ENCODE measurements at regions not wholly inside any gene's neighbourhood (a gene's known extent, or its start where the extent isn't known, plus 50 kb on each side); places are given as distances from the start of the nearest gene placed in this dataset.

DNA sequence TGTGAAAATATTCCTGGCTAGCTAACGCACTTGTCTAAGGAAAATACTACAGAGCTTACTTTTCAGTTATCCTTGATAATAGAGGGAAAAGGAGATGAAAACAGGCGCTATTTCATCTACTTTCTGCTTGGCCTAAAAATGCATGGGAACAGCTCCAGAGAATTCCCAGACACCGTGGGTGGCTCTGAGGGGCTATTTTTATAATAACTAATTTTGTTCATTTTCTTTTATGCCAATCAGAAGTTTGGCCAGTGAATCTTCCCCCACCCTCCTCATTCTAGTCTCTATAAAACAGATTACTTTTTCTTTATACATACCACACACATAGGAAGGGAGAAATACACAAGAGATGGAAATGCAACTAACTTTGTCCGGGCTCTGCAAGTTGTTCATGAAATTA lies 322.9 kb downstream of the SETD4 start:
- ChIA-PET CTCF (interaction anchor here (0.6 to 1.0 kb wide), 3 partner anchors 12 to 632 kb away, joined by 3 read pairs; no protein-coding TSS in a partner anchor), POLR2A (no interaction called here)
- TF ChIP-seq POLR2A (IDR thresholded peaks at IDR 0.05; ENCODE audit: low read depth, low read length) (no peak), JUN (IDR thresholded peaks at IDR 0.05; ENCODE audit: borderline replicate concordance, insufficient read depth, insufficient read length, low read depth) (no peak), MYC (IDR thresholded peaks at IDR 0.05; ENCODE audit: low read depth, low read length) (no peak), EZH2 (IDR thresholded peaks at IDR 0.05; ENCODE audit: borderline replicate concordance, low read depth, low read length, severe bottlenecking) (no peak), FOS (IDR thresholded peaks at IDR 0.05; ENCODE audit: borderline replicate concordance, insufficient read depth, low read length) (no peak), GATA2 (IDR thresholded peaks at IDR 0.05; ENCODE audit: insufficient read depth, insufficient read length, low read depth, low read length) (no peak), POLR2AphosphoS5 (IDR thresholded peaks at IDR 0.05; ENCODE audit: insufficient read depth, low read depth, low read length) (no peak)
- TF ChIP-seq, protein P1, sequence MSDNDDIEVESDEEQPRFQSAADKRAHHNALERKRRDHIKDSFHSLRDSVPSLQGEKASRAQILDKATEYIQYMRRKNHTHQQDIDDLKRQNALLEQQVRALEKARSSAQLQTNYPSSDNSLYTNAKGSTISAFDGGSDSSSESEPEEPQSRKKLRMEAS (IDR thresholded peaks at IDR 0.05; ENCODE audit: insufficient read depth, insufficient read length), result no peak
- TF ChIP-seq, protein P2, sequence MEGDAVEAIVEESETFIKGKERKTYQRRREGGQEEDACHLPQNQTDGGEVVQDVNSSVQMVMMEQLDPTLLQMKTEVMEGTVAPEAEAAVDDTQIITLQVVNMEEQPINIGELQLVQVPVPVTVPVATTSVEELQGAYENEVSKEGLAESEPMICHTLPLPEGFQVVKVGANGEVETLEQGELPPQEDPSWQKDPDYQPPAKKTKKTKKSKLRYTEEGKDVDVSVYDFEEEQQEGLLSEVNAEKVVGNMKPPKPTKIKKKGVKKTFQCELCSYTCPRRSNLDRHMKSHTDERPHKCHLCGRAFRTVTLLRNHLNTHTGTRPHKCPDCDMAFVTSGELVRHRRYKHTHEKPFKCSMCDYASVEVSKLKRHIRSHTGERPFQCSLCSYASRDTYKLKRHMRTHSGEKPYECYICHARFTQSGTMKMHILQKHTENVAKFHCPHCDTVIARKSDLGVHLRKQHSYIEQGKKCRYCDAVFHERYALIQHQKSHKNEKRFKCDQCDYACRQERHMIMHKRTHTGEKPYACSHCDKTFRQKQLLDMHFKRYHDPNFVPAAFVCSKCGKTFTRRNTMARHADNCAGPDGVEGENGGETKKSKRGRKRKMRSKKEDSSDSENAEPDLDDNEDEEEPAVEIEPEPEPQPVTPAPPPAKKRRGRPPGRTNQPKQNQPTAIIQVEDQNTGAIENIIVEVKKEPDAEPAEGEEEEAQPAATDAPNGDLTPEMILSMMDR (IDR thresholded peaks at IDR 0.05; ENCODE audit: extremely low read depth in 1 of 2, insufficient read depth in 1 of 2, low read depth in 1 of 2, low read length in 2 of 2), result no peak
- Histone ChIP-seq H3K4me3 (replicated peaks in 1 of 3; ENCODE audit: insufficient read depth in 1 of 3, low read depth in 1 of 3, low read length in 3 of 3) (no peak overlapping the region), H2AFZ (ENCODE audit: low read depth, low read length) (no peak overlapping the region), H4K20me1 (replicated peaks; ENCODE audit: control insufficient read depth, extremely low read depth, insufficient read depth, low read length) (no peaks in the 10 kb centered on the region), H3K27me3 (ENCODE audit: control insufficient read depth in 2 of 2, insufficient read depth in 2 of 2, low read length in 2 of 2) (peaks cover 0 to 13% of the 10 kb centered on the region in 2 experiments), H3K4me1 (ENCODE audit: control insufficient read depth, extremely low read depth, insufficient read depth, low read length) (peaks cover 4% of the 10 kb centered on the region), H3K36me3 (ENCODE audit: control insufficient read depth in 2 of 2, extremely low read depth in 1 of 2, insufficient read depth in 2 of 2, low read length in 2 of 2) (no peaks in the 10 kb centered on the region), H3K79me2 (ENCODE audit: control insufficient read depth, insufficient read depth, low read length) (no peaks in the 10 kb centered on the region), H3K9me3 (replicated peaks; ENCODE audit: control insufficient read depth, insufficient read depth, low read length) (no peaks in the 10 kb centered on the region), H3K9ac (replicated peaks; ENCODE audit: extremely low read depth, insufficient read depth, low read length) (no peak overlapping the region), H3K27ac (ENCODE audit: insufficient read depth, low read depth, low read length) (no peak overlapping the region), H3K9me1 (replicated peaks; ENCODE audit: control insufficient read depth, extremely low read depth, insufficient read depth, low read length) (no peaks in the 10 kb centered on the region), H3K4me2 (ENCODE audit: insufficient read depth, low read length) (no peak overlapping the region)
- FAIRE-seq (no peak), DNase-seq (ENCODE audit: low read depth, low spot score) (no peak)
- dilution Hi-C loops (cut with MboI; ENCODE audit: extremely low pct_ligation_motif_present, low sequenced_read_pairs), result no loop called here
- no TSS peak for BruUV-seq (replicated peaks)
- intact Hi-C loops (cut with micrococcal nuclease), result no loop called here

Measured in endothelial cell of umbilical vein (primary cell).